Activated T-cell treated with anti-CD3 and anti-CD28 coated beads for 48 hours (primary cell): ENCODE measurements at regions not wholly inside any gene's neighbourhood (a gene's known extent, or its start where the extent isn't known, plus 50 kb on each side); places are given as distances from the start of the nearest gene placed in this dataset.

Experiments used
- DNase-seq: peaks from one replicate; pipeline ENCODE4 v3.0.0-alpha.2; 2020; ENCODE audit warnings: low read depth

DNA sequence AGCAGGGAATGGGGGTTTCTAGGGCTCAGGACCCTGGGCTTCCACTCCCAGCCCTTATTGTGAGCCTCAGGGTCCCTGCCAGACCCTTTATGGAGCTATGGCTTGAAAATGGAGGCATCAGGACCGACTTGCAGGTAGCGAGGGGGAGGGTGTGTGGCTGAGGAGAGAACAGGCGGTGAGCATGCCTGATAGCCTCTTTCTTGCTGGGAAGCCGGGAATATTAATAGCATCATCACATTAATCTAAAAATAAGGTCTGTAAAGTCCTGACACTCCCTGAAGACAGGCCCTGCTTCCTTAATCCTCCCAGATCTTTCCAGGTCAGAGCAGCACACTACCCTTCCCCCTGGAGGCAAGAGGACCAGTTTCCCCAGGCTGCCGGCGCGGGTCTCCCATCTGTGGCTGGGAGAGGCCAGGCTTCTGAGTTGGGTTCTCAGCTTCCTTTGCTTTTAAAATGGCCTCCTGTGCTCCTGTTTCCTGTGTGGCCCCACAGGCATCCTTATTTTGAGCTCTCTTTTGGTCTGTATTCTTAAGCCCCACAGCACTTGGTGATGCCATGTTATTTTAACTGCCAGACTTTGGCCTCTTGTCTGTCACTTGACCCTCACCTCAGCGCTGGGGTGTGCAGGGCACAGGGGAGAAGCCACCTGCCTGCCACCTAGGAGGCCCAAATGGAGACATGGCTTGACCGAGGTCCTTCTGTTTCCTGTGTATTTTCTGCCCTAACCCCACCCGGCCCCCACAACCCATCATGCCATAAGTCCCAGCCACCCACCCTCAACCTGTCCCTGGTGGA, 185.0 kb upstream of the TOPAZ1 start:
- DNase-seq, result no peak

DNA sequence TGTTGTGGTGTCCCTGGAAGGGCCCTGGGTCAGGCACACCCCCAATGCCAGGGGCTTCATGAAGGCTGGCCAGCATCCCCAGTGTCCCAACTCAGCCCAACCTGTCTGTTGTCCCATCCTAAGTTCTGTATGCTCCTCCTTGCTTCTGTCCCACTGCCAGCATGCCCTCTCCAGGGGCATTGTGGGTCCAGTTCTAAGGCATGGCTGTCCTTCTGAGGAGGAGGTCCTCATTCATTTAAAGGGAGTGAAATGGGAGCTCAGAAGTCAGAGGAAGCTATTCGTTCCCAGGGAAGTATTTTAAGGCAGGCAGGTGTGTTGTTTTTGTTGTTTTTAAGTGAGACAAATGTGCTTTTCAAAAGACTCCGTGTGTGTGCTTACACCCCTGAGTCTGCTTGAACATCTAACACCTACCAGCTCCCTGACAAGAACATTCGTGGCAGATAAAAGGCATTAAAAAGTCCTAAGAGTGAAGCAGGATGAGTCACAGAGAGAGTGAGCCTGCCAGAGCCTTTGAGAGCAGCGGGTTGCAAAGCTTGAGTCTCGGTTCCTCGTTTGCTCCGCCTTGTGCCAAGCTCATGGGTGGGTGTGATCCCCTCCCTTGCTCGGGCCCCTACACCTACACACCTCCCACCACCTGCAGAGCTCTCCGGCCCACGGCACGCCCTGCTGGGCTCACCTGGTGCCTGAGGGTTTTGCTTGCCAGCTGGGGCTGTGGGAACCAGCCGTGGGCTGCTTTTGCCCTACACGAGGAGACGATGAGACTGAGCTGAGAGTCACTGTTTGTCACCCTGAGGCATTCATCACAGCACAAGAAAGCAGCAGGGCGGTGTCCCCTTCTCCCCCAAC, 183.4 kb upstream of the TOPAZ1 start:
- peak; percentile 11 for DNase-seq

DNA sequence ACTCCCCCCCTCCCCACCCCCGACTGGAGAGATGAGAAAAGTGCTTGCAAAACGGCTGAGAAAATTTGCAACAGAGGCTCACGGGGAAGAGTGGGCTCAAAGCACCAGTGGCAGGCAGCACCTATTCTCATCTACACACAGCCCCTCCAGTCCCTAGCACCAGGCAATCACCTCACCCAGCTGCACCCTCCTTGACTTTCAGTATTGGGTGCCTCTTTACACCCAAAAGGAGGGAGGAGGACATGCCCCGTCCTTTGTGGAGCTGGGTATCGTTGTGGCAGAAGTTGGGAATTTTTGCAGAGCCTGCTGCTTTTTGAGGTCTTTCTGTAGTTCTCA, 182.8 kb upstream of the TOPAZ1 start:
- DNase-seq, result no peak

DNA sequence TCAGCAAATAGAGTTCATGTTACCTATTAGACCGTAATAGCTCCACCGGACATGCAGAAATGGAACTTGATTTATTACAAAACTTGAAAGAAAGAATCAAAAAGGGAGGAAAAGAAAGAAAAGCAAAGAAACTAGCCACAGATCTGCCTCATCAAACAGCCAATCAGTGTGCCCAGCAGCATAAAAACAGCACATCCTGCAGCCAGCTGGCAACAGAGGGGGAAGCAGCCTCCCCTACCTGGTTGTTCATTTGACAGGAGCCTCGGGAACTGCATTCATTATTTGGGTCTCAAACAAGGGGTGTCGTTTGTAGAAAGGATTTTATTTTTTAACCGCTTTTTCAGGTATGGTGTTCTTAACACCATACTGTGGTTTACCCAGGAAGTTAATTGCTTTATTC, 181.5 kb upstream of the TOPAZ1 start:
- no peak for DNase-seq

DNA sequence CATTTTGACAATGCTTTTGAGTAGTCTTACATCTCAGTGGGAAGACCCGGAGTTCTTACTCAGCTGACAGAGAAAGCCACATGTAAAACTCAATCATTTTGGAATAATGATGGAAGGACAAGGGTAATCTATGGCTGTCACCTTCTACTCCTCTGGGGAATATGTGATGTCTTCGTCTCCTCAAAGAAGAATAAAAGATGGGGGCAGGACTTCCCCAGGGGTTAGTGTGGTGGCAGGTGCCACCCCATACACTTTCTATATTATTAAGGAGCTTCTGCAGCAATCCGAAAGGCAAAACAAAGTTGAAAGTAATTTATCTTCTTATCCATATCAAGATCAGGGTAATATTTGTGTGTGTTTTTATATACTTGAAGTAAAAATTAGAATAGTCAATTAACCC, 180.4 kb upstream of the TOPAZ1 start:
- DNase-seq, result no peak

DNA sequence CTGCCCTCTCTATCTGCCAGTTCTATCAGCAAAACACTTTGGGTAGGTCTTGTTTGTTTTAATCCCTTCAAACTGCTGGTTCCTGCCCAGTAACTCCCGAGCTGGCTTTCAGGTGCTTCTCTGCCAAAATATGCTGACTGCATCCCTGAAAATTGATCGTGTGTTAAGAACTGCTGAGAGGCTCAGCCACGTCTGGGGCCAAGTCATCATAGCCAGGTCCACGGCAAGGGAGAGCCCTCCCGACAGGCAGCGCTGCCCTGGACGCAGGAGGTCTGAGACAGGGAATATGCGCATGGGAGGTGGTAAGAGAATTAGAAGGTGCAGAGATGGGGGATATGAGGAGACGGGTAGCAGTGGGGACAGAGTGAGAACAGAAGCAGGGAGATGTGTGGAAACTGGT, 179.7 kb upstream of the TOPAZ1 start:
- DNase-seq, result no peak

DNA sequence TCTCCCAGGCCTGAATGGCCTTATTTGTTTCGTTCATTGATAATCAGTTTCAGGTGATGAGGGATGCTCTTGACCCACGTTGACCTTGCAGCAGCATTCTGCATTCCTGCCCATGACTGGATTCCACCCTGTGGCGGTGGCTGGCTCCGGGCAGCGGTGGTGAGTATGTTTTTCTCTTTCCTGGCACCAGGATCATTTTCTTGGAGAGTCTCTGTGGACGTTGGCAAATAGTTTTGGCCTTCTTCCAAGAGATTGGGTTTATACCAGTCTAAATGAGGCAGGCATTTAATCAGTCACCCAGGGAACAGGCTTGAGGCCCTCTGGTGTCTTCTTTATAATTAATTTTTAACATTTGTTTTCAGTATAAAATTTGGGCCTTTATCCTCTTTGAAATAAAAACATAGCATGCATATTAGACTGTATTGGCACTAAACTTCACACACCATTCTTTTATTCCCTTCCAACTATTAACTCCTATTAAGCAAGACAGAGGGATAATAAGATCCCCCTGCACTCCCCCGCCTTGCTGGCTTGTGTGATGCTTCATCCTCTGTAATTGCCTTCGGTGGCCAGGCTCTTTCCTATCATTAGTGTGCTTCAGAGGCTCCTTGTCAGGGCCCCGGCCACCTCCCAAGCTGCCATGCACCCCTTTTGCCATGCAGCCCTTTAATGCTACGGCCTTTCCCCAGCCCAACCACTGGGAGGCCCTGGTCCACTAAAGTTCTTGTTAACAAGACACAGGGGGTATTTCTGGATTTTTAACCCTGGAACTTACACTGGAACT, 176.2 kb upstream of the TOPAZ1 start:
- DNase-seq, result no peak

DNA sequence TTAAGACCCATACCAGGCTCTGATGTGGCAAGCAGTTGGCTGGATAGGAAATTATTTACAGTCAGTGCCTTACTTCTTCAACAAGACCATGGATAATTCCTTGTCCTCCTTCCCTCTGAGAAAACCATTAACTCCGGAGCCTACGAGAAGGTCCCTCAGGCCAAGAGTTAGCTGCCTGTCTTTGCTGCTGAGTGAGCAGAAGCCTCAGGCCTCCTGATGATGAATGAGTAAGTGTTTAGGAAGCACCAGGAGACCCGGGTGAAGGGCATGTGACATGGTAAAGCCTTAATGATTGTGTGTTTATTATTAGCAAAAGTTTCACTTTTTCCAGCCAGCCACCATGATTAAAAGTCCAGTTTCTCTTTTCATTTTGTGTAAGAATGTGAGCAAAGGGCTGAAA, 174.9 kb upstream of the TOPAZ1 start:
- no peak for DNase-seq

DNA sequence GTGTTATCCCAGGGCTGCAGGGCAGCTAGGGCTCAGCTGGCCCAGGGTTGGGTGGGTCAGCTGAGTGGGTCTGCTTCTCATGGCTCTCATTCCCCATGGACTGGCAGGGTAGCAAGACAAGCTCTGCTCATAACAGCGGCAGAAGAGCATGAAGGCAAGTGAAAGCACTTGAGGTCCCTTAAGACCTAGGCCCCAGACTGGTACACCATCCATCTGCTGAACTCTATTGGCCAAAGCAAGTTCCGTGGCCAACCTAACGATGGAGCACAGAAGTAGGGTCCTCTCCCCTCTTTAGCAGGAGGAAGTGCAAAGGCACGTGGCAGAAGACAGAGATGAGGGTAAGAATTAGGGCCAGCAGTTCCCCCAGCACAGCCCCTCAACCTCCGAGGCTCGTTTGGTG, 174.3 kb upstream of the TOPAZ1 start:
- DNase-seq, result no peak

DNA sequence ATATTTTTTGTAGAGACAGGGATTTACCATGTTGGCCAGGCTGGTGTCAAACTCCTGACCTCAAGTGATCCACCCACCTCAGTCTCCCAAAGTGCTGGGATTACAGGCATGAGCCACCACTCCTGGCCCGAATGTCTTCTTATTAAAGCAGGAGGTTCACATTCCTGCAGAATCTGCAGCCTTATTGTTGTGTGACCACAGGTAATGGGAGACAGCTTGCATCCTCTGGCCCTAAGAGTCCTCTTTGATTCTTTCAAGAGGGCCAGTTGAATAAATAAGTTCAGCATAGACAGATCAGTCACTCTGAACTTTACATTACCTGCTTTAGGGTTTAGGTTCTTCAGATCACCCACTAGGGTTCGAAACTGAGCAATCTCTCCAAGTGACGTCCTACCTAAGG, 172.9 kb upstream of the TOPAZ1 start:
- no peak for DNase-seq

DNA sequence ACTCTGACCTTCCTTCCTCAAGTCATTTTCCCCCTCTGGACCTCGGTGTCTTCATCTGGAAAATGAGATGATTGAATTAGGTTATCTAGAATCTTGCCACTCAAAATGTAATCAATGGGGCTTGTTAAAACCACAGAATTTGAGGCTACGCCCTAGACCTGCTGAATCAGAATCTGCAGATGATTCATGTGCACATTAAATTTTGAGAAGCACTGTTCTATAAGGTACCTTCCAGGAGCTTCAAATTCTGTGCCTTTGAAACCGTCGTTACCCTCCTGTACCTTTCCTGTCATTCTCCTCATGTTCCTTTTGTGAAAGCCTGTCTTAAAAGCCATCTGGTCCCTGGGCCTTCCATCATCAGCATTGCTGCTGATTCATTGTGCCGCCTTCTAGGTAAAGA, 172.4 kb upstream of the TOPAZ1 start:
- DNase-seq, result no peak

DNA sequence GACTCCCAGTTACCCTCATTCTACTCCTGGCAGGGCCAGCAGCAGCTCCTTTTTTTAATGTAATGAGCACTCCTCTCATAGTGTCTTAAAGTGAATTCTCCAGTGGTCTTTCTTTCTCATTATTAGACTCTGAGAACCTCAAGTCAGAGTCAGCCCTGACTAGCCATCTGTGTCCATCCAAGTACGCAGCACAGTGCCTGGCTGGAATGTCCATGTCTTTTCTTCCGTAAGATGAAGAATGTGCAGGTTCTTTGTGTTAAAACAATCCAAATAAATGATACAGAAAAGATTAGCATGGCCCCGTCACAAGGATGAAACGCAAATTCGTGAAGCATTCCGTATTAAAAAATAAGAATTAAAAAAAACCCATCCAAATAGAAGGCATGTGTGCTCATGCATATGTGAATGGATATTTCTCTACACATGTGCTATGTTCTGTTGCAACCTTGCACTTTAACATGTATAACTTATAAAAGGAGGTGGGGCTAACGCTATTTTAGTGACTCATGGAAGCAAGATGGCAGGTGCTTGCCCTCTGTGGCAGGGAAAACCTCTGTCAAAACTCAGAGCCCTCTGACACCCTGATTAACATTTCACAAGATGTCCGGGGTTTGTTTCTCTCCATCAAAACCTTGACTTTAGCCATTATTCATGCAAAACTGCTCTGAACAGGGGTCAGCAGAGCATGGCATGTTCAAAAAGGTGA, 170.7 kb upstream of the TOPAZ1 start:
- DNase-seq, result no peak

DNA sequence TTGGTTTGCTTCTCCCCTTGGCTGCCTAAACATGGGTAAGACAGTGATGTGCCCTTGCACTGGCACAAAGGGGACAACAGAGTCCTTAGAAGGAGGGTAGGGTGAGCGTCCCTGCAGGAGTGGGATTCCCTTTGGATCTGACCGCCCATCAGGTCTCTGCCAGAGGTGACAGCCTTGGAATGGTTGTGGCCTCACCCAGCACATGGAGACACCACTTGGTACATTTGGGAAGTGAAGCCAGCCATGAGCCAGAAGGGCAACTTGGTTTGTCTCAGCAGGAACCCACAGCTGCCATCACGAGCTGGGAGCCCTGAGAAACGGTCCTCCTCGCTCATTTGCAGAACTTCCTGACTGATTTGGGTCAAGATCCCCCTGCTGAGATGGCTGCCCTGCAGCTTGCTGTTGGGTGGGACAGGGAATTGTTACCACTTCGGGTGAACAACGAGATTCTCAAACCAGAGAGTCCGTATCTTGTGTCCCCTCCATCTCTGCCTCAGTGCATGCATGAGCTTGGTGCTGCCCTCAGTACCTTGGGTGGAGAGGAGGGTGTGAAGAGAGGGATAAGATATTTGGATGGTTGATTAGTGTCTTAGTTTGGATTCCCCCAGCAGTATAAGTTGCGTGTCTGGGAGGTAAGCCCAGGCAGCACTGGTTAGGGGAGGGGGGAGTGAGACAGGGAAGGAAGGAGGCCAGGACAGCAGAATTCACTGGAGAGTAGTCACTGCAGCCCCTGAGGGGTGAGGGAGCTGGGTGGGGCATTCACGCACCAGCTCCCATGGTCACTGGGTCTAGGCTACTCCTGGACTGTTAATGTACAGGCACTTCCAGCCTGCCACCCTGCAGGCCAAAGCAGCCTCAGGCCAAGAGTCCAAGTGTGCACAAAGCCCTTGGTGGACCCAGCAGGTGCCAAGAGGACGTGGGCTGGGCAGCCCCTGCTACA, 168.8 kb upstream of the TOPAZ1 start:
- no peak for DNase-seq

DNA sequence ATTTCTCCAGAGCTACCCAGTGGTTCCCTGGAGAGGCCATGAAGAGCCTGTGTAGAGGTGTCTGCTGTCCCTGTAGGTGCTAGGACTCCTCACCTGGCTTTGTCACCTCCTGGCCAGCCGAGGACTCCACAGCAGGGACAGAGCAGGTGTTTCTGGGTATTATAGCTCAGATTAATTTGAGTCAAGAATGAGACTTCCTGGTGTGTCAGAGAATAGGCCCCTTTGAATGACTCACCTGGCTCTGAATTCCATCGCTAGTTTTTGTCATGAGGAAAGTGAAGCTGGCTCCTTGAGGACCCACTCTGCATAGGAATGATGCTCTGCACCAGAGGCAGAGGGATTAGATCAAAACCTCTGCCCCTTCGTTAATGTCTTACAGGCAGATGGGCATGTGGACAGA, 167.5 kb upstream of the TOPAZ1 start:
- DNase-seq, result no peak

DNA sequence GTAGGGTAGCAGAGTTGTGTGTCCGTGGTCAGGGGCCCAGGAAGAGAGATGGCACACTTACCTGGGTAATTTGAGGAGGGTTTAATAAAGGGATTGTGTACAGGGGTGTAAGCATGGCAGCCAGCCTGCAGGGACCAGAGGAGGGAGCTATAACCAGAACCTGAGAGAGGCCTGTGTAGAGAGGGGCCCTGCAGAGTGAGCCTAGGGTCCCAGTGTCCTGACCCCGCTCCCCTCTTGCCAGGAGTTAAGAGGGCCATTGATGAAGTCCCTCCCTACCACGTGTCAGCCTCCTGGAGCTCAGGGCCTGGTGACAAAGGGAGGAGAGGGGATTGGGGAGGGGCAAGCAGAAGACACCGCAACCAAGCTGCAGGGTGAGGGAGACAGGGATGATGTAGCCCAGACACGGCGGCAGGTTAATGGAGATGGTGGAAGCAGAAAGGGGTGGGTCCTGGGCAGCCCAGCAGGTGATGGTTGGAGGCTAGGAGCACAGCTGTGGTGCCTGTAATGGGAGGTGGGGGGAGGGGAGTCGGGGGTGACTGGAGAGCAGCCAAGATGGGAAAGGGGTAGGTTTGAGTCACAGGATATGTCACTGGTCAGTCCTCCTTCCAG, 165.4 kb upstream of the TOPAZ1 start:
- no peak for DNase-seq

DNA sequence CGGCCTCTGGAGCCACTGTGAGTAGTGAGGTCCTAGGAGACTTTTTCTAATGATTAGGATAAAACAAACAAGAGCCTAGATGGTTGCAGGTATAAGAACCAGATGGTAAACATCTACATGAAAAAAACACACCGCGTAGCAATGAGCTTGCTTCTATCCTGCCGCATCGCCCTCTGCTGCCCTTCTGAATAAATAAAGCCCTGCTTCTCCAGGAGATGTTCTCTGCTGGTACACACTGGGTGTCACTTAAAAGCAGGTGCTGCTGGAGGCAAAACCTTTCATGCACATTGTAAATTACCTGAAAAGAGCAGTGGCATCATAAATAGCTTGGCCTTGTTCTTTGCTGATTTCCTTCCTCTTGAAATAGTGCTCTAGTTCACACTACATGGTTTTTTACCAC, 164.4 kb upstream of the TOPAZ1 start:
- DNase-seq, result no peak

DNA sequence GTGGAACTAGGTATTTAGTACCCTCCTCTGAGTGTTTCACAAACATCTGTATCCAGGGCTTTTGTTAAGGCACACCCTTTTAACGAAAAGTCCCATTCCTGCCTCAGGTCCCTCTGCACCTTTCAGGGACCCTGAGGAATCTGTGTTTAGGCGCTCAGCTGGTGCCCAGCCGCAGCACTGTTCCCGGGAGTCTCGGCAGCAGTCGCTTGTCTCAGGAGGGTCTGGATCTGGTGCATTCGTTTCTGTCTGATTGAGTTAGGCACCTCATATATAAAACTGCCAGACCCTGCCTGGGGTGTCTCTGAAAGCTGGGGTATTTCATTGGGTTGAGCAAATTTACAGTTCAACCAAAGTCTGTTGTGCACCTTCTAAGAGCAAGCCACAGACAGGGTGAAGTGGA, 162.8 kb upstream of the TOPAZ1 start:
- DNase-seq, result no peak

DNA sequence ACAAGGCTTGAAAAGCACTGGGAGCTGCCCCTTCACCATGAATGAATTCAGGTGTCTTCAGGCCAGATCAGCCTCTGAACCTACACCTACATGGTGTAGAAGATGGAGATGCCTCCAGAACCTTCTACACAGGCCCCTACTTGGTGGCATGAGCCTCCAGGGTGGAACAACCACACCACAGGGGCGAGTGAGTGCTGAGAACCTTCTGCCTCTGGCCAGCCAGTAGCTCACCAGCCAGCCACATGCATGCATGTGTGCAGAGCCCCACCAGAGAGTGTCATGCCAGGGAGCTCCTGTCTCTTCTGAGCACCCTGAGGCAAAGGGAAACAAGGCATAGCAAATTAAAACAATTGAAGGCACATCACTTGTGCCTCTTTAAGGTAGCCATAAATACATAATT, 161.8 kb upstream of the TOPAZ1 start:
- DNase-seq, result no peak

DNA sequence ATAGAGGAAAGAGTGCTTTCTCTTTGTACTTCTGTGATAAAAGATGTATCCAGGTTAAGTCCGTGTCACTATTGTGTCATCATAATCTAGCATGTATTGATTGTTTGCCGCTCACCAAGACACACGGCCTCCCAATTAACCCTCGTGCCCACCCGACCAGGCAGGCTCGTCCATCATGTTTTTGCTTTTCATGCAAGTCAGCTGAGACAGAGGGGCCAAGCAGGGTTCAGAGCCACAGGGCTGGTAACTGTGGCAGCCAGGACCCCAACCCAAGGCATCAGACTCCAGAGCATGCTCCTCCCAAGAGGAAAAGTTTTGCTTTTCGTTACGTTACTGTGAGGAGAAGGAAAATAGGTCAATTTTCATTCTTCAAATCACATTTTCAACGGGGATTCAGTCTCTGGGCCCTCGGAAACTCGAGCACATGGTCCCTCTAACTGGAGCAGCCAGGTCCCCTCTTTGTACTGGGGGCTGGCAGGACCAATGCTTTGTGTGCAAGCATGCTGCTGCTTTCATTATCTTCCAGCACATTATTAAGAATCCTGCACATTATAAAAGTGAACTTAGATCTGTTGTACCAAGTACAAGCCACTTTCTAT, 161.1 kb upstream of the TOPAZ1 start:
- DNase-seq, result no peak

DNA sequence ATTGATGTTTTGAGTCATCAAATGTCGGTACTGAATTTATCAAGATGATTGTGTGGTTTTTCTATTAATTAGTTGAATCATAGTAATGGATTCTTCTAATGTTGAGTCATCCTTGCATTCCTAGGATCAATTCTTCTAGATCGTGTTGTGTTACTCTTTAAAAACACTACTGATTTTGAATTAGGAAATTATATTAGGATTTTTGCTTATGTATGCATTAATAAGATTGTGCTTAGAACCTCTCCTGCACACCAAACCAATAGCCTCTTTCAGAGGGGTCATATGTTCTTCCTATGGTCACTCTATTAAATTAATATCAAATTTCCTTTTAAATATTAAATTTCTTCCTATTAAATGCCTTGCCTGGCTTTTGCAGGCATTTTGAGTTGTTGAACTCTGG, 151.7 kb upstream of the TOPAZ1 start:
- DNase-seq, result no peak
